Stimulated activated CD4-positive, alpha-beta T cell treated with anti-CD3 and anti-CD28 coated beads, Interleukin-15, amount 100 ng/mL, for 48 hours (primary cell): ENCODE measurements at regions not wholly inside any gene's neighbourhood (a gene's known extent, or its start where the extent isn't known, plus 50 kb on each side); places are given as distances from the start of the nearest gene placed in this dataset.

Source experiments
- DNase-seq, 2 donors: peaks; one replicate each; pipeline ENCODE4 v3.0.0-alpha.2; 2020; ENCODE audit warnings: low read depth in 2 of 2

DNA sequence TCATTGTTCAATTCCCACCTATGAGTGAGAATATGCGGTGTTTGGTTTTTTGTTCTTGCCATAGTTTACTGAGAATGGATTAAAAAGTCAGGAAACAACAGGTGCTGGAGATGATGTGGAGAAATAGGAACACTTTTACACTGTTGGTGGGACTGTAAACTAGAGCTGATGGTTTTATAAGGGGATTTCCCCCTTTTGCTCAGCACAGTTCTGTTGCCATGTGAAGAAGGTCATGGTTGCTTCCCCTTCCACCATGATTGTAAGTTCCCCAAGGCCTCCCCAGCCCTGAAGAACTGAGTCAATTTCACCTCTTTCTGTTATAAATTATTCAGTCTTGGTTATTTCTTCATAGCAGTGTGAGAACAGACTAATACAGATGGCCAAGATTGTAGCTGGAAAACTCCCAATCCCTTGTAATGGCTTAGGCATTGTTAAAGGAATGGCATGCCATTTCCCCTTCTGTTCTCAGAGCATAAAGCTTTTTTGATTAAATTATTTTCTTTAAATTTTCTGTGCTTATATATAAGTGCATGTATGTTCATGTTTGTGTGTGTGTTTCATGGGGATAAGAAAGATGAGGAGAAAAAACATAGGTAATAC is 144.8 kb downstream of the BACH1 start:
- no peak for DNase-seq

DNA sequence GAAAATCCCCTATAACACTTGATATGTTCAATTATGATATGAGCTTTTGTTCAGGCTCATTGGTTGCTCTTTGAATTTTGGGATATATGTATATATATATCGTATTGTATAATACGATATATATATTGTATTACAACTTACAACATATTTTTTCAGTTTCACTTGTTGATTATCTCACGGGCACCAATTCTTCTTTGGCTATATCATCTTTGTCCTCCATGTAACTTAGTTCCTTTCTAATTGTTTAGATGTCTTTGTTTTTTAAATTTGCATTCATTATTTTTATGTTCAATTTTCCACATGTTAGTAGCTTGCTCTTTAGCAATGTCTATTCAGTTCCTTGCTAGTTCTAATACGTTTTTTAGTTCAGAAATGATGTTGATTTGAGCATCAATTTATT is 150.0 kb downstream of the BACH1 start:
- no peak for DNase-seq

GRCh38 chr21:29449306-29449950 is 150.7 kb downstream of the BACH1 start:
- no peak for DNase-seq

DNA sequence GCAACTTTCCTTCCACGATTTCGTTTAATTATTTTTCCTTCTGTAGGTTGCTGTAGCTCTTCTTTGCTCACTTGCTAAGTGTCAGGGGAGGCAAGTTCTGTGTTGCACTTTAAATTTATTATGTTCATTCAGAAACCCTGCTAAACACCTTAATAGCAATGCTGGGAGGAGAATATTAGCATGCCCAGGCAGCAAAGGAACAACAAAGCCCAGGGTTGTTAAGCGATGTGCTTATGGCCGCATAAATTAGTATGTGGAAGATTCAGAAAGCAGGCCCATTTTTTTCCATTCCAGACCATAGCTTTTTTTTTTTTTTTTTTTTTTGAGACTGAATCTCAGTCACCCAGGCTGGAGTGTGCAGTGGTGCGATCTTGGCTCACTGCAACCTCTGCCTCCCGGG is 151.3 kb downstream of the BACH1 start:
- no peak for DNase-seq

DNA sequence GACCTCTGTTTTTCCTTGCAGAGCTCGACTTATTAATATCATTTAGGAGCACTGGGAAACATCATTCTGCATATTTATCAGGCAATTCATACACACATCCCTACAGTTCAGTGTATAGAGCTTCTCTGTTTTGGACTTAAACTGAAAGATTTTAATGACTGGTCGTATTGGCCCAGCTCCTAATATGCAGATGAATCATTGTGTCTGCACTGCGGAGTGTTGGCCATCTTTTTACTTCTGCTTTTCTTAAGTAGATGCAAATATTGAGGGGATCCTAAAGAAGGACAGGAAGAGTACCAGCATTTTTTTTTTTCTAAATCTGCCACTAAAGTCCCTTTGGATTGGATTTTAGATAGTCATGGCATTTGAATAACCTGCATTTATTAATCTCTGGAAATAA is 154.8 kb downstream of the BACH1 start:
- DNase-seq = no peak

GRCh38 chr21:29454179-29454578 is 155.5 kb downstream of the BACH1 start:
- DNase-seq = no peak

GRCh38 chr21:29462479-29462878 is 163.8 kb downstream of the BACH1 start:
- DNase-seq = no peak

DNA sequence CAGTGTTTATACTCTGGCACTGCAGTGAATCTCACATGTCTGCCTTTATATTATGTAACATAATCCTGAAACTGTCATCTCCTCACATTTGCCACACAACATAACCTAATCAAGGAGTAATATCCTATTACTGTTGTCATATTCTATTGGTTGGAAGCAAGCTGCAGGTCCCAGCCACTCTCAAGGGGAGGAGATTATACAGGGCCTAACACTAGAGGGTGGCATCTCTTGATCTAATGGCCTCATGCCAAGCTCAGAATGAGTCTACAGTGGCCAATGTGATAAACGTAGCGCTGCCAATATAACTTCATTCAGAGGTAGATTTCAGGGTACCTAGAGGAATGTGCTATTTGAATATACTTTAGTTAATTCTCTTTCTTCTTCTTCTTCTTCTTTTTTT is 166.8 kb downstream of the BACH1 start:
- no peak for DNase-seq

GRCh38 chr21:29466532-29466931 is 167.8 kb downstream of the BACH1 start:
- no peak for DNase-seq

DNA sequence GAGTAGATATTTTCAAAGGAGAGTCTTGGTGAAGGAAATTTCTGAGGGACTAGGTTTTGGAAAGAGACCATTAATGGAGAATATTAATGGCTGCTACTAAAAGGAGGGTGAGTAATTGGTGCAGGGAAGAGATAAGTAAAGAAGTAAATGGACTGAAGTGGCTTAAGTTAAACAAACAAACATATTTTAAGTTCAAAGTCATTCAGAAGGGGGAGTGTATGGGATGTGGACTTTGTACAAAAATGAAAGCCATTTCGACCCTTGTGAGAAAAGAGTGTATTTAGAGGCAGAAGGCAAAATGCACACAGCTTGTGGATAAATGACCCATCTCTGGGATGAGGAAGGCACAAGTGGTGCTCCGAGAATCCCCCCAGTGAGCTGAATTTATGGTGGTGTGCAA is 171.7 kb downstream of the BACH1 start:
- no peak for DNase-seq

GRCh38 chr21:29473808-29474207 is 175.1 kb downstream of the BACH1 start:
- DNase-seq = no peak

DNA sequence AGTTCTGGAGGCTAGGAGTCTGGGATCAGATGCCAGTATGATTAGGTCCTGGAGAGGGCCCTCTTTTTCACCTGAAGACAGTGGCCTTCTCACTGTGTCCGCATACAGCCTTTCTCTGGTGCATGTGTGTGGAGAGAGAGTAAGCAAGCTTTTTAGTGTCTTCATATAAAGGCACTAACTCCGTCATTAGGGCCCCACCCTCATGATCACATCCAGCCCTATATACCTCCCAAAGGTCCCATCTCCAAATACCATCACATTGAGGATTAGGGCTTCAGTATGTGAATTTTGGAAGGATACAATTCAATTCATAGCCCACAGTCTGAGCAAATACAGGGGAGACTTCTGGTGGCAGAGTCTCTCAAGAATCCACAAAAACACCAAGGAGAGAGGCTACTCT is 176.6 kb downstream of the BACH1 start:
- no peak for DNase-seq

DNA sequence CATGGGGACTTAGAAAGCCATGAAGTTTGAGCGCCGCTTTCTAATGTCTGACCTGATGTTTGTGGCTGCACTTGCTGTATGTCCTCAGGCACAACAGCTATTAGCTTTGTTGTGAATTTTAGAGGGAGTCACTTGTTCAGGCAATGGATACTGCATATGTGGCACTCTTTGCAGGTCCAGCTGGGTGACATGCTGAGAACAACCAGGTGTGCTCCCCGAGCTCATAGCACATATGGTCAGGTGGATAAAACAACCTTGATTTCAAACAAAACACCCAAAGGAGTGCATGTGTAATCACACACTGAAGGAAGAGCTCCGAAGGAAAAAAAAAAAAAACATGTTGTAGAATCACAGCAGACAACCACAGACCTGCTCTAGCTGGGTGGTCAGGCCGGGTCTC is 178.6 kb downstream of the BACH1 start:
- no peak for DNase-seq

DNA sequence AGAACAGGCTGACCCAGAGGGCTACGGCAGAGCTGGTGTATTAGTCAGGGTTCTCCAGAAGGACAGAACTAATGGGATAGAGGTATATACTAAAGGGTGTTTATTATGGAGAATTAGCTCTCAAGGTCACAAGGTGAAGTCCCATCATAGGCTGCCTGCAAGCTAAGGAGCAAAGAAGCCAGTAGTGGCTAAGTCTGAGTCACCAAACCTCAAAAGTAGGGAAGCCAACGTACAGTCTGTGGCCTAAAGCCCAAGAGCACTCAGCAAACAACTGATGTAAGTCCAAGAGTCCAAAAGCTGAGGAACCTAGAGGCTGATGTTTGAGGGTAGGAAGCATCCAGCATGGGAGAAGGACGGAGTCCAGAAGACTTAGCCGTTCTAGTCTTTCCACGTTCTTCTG is 179.2 kb downstream of the BACH1 start:
- DNase-seq = no peak

DNA sequence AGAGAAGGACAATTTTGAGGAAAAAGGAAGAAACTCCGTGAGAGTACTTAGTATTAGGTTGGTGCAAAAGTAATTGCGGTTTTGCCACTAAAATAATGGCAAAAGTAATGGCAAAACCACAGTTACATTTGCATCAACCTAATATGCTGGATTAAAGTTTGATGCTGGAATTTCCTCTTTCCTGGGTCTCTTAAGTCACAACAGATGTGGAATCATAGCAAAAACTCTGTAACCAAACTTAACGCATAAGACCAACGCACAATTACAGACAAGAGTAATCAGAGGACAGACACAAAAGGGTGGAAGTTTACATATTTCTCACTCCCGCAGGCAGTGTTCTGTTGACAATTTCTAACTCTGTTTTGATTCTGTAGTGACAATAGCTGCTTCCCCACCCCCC is 182.4 kb downstream of the BACH1 start:
- DNase-seq = no peak

- no peak for DNase-seq
Measured at GRCh38 chr21:29481641-29482040, 182.9 kb downstream of the BACH1 start.

- DNase-seq = no peak
Measured at GRCh38 chr21:29486306-29486807, 187.6 kb downstream of the BACH1 start.
